GM21381 (cell line): ENCODE measurements at regions not wholly inside any gene's neighbourhood (a gene's known extent, or its start where the extent isn't known, plus 50 kb on each side); places are given as distances from the start of the nearest gene placed in this dataset.
"Not testable (repeated sequence)": the region's sequence is repeated elsewhere in the genome, so short reads cannot be mapped to it uniquely, and the experiment has no call there.

Source experiments
- ATAC-seq: cut with Tn5 transposase; IDR thresholded peaks from one replicate; pipeline ENCODE4 v1.9.1; 2021; ENCODE audit warnings: mild to moderate bottlenecking, moderate library complexity; ENCODE audit not compliant: unreplicated experiment

GRCh38 chr11:96588793-96589192 lies 199.0 kb downstream of the JRKL start:
- ATAC-seq = not testable (repeated sequence)

- no peak for ATAC-seq
These were observed 205.2 kb downstream of the JRKL start for GRCh38 chr11:96595011-96595410.

- ATAC-seq = no peak
These were observed 218.2 kb downstream of the JRKL start for GRCh38 chr11:96607864-96608558.

GRCh38 chr11:96614101-96614500 lies 224.3 kb downstream of the JRKL start:
- ATAC-seq = no peak

GRCh38 chr11:96614846-96615245 lies 225.0 kb downstream of the JRKL start:
- no peak for ATAC-seq

GRCh38 chr11:96620464-96621044 lies 230.7 kb downstream of the JRKL start:
- ATAC-seq = no peak

GRCh38 chr11:96621161-96621560 lies 231.3 kb downstream of the JRKL start:
- no peak for ATAC-seq

- ATAC-seq = no peak
These were observed 232.3 kb downstream of the JRKL start for GRCh38 chr11:96622026-96622634.

GRCh38 chr11:96624126-96624525 lies 234.3 kb downstream of the JRKL start:
- no peak for ATAC-seq

GRCh38 chr11:96627376-96627775 lies 237.6 kb downstream of the JRKL start:
- no peak for ATAC-seq

GRCh38 chr11:96635655-96636054 lies 245.8 kb downstream of the JRKL start:
- ATAC-seq = no peak

GRCh38 chr11:96641261-96641660 lies 251.4 kb downstream of the JRKL start:
- no peak for ATAC-seq

- no peak for ATAC-seq
These were observed 252.8 kb downstream of the JRKL start for GRCh38 chr11:96642583-96642982.

- ATAC-seq = no peak
These were observed 253.4 kb downstream of the JRKL start for GRCh38 chr11:96643173-96643572.

- no peak for ATAC-seq
These were observed 257.8 kb downstream of the JRKL start for GRCh38 chr11:96647621-96648020.

GRCh38 chr11:96648991-96649390 lies 259.2 kb downstream of the JRKL start:
- ATAC-seq = no peak

GRCh38 chr11:96652516-96652915 lies 262.7 kb downstream of the JRKL start:
- ATAC-seq = no peak

- ATAC-seq = no peak
These were observed 265.7 kb downstream of the JRKL start for GRCh38 chr11:96655474-96655873.

GRCh38 chr11:96658436-96658835 lies 268.6 kb downstream of the JRKL start:
- no peak for ATAC-seq

- ATAC-seq = no peak
These were observed 274.3 kb downstream of the JRKL start for GRCh38 chr11:96664110-96664509.

GRCh38 chr11:96680211-96681018 lies 290.6 kb downstream of the JRKL start:
- ATAC-seq = no peak
